Right lobe of liver (tissue), 4 donors: ENCODE measurements at regions not wholly inside any gene's neighbourhood (a gene's known extent, or its start where the extent isn't known, plus 50 kb on each side); places are given as distances from the start of the nearest gene placed in this dataset.

Experiments used
- CTCF ChIP-seq, 4 donors: fragments of 200-600 bp in 3 of 4; fragments of 450-650 bp in 1 of 4; IDR thresholded peaks; one replicate each; pipeline versions ENCODE4 v1.5.1 to v1.8.0; 2016 to 2022; ENCODE audit warnings: antibody characterized with exemption in 4 of 4, mild to moderate bottlenecking in 2 of 4
- POLR2A ChIP-seq: fragments of 450-650 bp; IDR thresholded peaks from one replicate; pipeline ENCODE4 v1.6.1; 2017; ENCODE audit warnings: antibody characterized with exemption, mild to moderate bottlenecking
- donor health status: DM: no; HTN: no; CAD: no.
- donor health status: DM: no; HTN: no; CAD: no.
- donor health status: DM: no; HTN: yes; CAD: no.

DNA sequence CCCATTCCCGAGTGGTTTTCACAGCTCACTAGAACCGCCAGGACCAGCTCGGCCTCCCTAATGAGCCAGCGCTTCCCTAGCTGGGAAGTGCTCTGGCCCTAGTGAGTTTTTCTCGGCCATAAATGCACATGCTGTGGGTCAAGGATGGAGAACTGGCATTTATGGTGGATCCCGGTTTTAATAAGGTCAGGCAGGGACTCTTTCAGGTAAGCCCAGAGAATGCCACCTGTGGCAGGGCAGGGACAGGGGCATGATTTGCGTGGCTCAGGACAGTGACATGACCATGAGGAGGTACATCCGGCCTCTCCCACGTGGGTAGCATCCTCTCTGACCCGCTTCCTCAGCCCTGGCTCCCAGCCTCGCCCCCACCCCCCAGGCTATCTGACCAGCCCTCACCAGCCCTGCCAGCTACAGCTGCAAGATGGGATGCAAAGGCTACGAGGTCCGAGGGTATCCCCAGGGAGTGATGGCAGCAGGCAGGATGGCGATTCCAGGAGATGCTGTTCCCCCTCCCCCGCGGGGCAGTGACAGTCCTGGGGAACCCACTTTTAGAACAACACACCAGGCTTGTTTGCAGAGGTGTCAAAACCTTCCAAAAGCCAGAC is 60.3 kb upstream of the ADAMTS2 start:
- no peak for TF ChIP-seq CTCF (IDR thresholded peaks at IDR 0.05)
- TF ChIP-seq POLR2A = no peak
